SK-MEL-5 (cell line): ENCODE measurements at regions not wholly inside any gene's neighbourhood (a gene's known extent, or its start where the extent isn't known, plus 50 kb on each side); places are given as distances from the start of the nearest gene placed in this dataset.

Source experiments
- DNase-seq: peaks from one replicate; pipeline ENCODE4 v3.0.0-alpha.2; 2016; ENCODE audit warnings: low read depth, low spot score
- in situ Hi-C: cut with HindIII; loops from 2 replicates; pipeline ENCODE4 v1.10.0; 2016; ENCODE audit warnings: low sequenced_read_pairs, high pct_unique_total_duplicates, low pct_unique_long_range_greater_than_20kb
- small RNA-seq, 2 experiments: library from RNA; depleted of rRNA; stranded (forward); fragments of <200 nt; gene quantifications; one replicate each; pipeline ENCODE3, GENCODE V24; 2014

DNA sequence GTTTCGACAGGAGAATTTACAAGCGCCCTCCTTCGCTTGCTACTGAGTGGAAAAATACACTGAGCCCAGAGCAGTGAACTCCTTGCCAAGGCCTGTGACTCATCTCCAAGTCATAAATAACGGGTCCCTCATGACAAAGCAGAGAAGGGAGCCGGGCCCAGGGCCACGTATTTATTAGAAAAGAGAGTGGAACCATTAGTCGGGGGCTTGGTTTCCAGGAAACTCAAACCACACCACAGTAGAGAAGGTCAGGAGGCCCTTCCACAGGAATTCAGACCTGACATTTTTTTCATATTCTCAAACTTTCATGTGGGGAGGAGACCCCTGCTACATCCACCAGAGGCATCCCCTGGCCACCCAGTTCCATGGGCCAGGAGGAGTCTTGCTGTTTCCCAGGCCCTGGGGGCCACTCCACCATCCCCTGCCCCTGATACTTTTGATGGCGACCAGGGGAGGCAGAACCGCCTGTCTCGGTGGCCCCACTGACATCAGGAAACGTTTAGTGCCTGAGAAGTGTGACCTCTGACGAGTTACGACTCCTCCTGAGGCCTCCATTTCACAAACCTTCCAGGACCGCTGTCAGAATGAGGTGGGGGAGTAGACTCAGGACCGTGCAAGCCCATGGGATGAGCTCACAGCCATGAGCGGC lies 289.7 kb downstream of the DYSF start:
- DNase-seq = no peak
- in situ Hi-C loops = no loop called here

DNA sequence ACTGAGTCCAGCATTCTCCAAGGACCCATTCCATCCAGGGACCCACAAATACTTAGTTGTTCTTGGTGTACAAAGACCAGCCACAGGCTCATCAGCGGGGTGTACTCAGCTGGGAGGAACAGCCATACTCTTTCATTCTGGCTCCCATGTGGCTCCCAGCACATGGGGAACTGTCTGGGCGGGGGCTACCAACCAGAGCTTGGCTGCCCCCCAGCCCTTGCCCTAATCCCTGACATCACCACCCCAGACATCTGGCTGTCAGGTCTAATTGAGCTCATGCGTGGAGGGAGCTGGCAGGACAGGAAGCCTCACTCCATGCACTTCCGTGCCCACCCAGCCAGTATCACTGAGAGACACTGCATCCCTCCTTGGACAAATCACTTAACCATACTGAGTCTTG lies 283.6 kb downstream of the DYSF start:
- no peak for DNase-seq
- in situ Hi-C loops = no loop called here

DNA sequence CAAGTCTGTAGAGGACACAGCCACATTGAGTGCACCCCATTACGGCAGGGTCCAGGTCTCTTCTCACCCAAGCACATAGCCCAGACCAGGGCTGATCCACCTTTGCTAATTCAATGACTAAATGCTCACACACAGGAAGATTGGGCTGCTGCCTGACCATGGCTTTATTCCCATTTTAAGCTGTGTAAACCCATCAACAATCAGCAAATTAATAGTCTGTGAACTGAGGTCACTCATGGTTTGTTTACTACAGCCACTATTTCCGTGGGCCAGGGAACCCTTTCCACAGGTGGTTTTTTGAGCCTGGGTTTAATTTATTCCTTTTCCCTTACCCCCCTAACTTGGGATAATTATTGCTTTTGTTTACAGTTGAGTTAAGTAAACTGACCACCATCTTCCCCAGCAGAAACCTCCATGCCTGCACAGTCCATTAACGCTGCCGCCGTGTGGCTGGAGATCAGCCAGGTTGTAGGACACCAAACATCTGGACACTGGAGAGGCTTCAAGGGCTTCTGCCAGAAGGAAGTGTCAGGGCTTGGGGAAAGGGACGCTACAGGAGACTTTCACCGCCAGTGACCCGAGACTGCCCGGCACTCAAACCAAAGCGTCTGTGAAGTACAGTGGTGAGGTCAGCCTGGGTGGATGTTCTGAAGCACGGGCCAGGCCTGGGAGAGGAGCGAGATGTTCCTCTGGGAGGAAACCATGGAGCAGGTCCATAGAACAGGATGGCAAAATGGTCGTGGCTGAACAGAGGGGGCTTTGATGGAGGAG lies 282.9 kb downstream of the DYSF start:
- no peak for DNase-seq
- in situ Hi-C loops = no loop called here

Small RNA genes in the stretch of these regions (small RNA-seq; reads per million reads assigned to genes)
- 0 to 0.14 reads per million in 2 experiments for gene RPS20P10
